ENCODE measurements at regions not wholly inside any gene's neighbourhood (a gene's known extent, or its start where the extent isn't known, plus 50 kb on each side); places are given as distances from the start of the nearest gene placed in this dataset.

- DNase-seq (ENCODE audit: extremely low read depth in 1 of 2, low read depth in 1 of 2): no peak
These were observed 53.8 kb upstream of the INHBA start for GRCh38 chr7:41756650-41757182.

- DNase-seq (ENCODE audit: extremely low read depth in 1 of 2, low read depth in 1 of 2): no peak
These were observed 52.2 kb upstream of the INHBA start for GRCh38 chr7:41755096-41755495.

GRCh38 chr7:41754046-41754445 lies 51.2 kb upstream of the INHBA start:
- DNase-seq (ENCODE audit: extremely low read depth in 1 of 2, low read depth in 1 of 2): no peak
